Stimulated activated CD8-positive, alpha-beta memory T cell treated with anti-CD3 and anti-CD28 coated beads, Interleukin-4, amount 100 ng/mL, for 24 hours (primary cell): ENCODE measurements at regions not wholly inside any gene's neighbourhood (a gene's known extent, or its start where the extent isn't known, plus 50 kb on each side); places are given as distances from the start of the nearest gene placed in this dataset.

ENCODE experiments used
- DNase-seq: peaks from one replicate; pipeline ENCODE4 v3.0.0-alpha.2; 2020; ENCODE audit warnings: low read depth

- DNase-seq, result no peak
Measured at GRCh38 chr11:13062115-13062514, 53.0 kb downstream of the RASSF10 start.

- DNase-seq, result no peak
Measured at GRCh38 chr11:13064593-13064992, 55.5 kb downstream of the RASSF10 start.

GRCh38 chr11:13065200-13065787, 56.2 kb downstream of the RASSF10 start:
- DNase-seq, result no peak

DNA sequence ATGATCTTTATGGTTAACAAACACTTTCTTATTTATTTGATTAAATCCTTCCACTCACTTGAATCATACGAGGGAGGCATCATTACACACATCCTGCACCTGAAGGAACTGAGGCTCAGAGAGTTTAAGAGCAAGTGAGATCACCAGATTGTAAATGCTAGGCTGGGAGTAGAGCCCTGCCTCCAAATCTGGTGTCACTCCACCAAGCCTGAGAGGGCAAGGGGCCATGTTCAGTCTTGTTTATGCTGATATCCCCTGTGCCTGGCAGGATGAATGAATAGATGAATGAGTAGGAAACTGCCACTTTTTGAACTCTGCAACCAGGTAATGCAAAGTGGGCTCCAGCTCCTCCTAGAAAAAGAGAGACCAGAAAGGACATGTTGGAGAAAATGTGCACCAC, 59.1 kb downstream of the RASSF10 start:
- no peak for DNase-seq

GRCh38 chr11:13073119-13073981, 64.2 kb downstream of the RASSF10 start:
- no peak for DNase-seq

GRCh38 chr11:13074714-13075464, 65.8 kb downstream of the RASSF10 start:
- DNase-seq, result no peak

GRCh38 chr11:13076961-13077360, 67.8 kb downstream of the RASSF10 start:
- DNase-seq, result no peak

GRCh38 chr11:13080861-13081260, 71.7 kb downstream of the RASSF10 start:
- no peak for DNase-seq

- no peak for DNase-seq
Measured at GRCh38 chr11:13082588-13082987, 73.5 kb downstream of the RASSF10 start.

DNA sequence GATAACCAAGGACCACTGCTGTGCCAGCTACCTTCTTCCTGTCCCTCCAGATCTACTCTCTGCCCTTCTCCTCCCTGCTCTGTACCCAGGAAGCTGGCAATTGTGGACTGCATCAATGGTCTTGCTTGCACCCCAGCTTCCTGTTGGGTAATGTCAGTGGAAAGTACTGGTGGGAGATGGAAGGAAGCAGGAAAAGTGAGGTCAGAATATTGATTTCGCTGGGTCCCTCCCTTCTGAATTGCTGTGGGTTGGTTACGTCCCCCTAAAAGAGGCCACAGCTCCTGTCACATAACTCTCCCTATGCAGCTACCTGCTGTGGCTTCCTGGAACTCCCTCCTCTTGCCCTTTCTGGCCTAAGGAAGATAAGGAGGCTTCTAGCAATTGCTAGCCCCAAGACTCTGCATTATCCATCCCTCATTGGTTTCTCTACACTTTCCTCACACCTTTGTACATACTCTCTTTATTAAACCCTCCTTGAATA, 81.2 kb downstream of the RASSF10 start:
- no peak for DNase-seq

GRCh38 chr11:13091373-13091772, 82.3 kb downstream of the RASSF10 start:
- no peak for DNase-seq

GRCh38 chr11:13091804-13092203, 82.7 kb downstream of the RASSF10 start:
- DNase-seq, result no peak

GRCh38 chr11:13094930-13095687, 86.0 kb downstream of the RASSF10 start:
- no peak for DNase-seq

DNA sequence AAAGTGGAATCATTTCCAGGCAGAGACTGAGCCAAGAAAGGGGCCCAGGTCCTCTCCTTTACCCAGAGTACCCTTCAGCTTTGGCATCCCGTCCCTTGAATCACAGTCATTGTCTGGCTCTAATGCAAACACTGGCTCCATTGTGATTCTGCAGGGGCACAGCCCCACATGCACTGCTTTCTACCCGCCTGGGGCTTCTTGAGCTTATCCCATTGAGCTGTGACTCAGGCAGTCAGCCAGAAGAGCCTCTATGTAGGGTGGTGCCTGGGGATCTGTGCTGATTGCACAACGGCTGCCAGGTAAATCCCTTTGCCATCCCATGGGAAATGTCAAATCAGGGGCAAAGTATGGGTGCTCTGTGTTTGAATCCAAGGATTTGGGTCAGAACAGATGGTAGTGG, 88.9 kb downstream of the RASSF10 start:
- no peak for DNase-seq

DNA sequence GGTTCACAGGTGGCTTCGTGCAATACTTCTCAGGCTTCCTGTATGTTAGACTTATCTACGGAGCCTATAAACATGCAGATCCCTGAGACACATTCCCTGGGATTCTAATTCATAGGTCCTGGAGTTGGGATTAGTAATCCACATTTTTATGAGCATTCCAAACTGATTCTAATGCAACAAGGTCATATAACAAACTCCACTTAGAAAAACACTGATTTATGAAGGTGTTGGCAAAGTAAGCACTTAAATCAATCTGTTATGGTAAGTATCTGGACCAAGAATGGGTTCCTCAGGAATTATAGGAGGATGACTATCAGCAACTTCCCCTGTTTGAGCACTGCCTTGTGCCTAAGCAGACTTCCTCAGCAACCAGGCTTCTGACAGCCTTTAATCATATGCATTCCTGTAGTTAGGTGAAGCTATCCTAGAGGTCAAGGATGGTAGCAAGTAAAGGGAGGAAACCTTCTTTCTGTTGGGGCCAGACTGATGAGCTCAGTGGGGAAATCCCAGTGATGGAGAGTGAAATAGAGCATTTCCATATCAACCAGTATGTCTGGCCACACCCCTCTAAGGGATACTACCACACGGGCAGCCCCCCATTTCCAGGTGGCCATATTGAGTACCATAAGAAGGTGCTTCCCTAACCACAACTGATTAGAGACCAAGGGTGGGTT, 89.6 kb downstream of the RASSF10 start:
- DNase-seq, result no peak

- DNase-seq, result no peak
Measured at GRCh38 chr11:13101644-13102512, 92.8 kb downstream of the RASSF10 start.

- DNase-seq, result no peak
Measured at GRCh38 chr11:13102513-13102840, 93.4 kb downstream of the RASSF10 start.

GRCh38 chr11:13102865-13103539, 93.9 kb downstream of the RASSF10 start:
- no peak for DNase-seq

- DNase-seq, result no peak
Measured at GRCh38 chr11:13103962-13104554, 94.9 kb downstream of the RASSF10 start.
